GM18508 (cell line): ENCODE measurements at regions not wholly inside any gene's neighbourhood (a gene's known extent, or its start where the extent isn't known, plus 50 kb on each side); places are given as distances from the start of the nearest gene placed in this dataset.
"Not testable (repeated sequence)": the region's sequence is repeated elsewhere in the genome, so short reads cannot be mapped to it uniquely, and the experiment has no call there.

Source experiments
- ATAC-seq: cut with Tn5 transposase; IDR thresholded peaks from one replicate; pipeline ENCODE4 v1.9.1; 2021; ENCODE audit warnings: moderate number of reproducible peaks; ENCODE audit not compliant: insufficient read depth, unreplicated experiment

GRCh38 chr6:140486450-140487361 lies 1112.3 kb upstream of the CITED2 start:
- ATAC-seq: no peak

GRCh38 chr6:140485740-140486449 lies 1111.4 kb upstream of the CITED2 start:
- ATAC-seq: no peak

GRCh38 chr6:140480852-140481251 lies 1106.4 kb upstream of the CITED2 start:
- no peak for ATAC-seq

- ATAC-seq: no peak
Measured at GRCh38 chr6:140478631-140479030, 1104.2 kb upstream of the CITED2 start.

- ATAC-seq: no peak
Measured at GRCh38 chr6:140475086-140475485, 1100.6 kb upstream of the CITED2 start.

- ATAC-seq: no peak
Measured at GRCh38 chr6:140464720-140465119, 1090.3 kb upstream of the CITED2 start.

- no peak for ATAC-seq
Measured at GRCh38 chr6:140463312-140463710, 1088.9 kb upstream of the CITED2 start.

- ATAC-seq: no peak
Measured at GRCh38 chr6:140462453-140463311, 1088.2 kb upstream of the CITED2 start.

- no peak for ATAC-seq
Measured at GRCh38 chr6:140462076-140462452, 1087.6 kb upstream of the CITED2 start.

- ATAC-seq: no peak
Measured at GRCh38 chr6:140460267-140460666, 1085.8 kb upstream of the CITED2 start.

- no peak for ATAC-seq
Measured at GRCh38 chr6:140459209-140459608, 1084.8 kb upstream of the CITED2 start.

GRCh38 chr6:140446241-140446640 lies 1071.8 kb upstream of the CITED2 start:
- no peak for ATAC-seq

- no peak for ATAC-seq
Measured at GRCh38 chr6:140445474-140446004, 1071.1 kb upstream of the CITED2 start.

- not testable (repeated sequence) for ATAC-seq
Measured at GRCh38 chr6:140443112-140443511, 1068.7 kb upstream of the CITED2 start.

GRCh38 chr6:140441256-140441655 lies 1066.8 kb upstream of the CITED2 start:
- ATAC-seq: no peak

GRCh38 chr6:140440223-140440835 lies 1065.9 kb upstream of the CITED2 start:
- no peak for ATAC-seq

GRCh38 chr6:140438346-140438735 lies 1063.9 kb upstream of the CITED2 start:
- no peak for ATAC-seq

- ATAC-seq: no peak
Measured at GRCh38 chr6:140437619-140438345, 1063.3 kb upstream of the CITED2 start.
